ENCODE measurements at regions not wholly inside any gene's neighbourhood (a gene's known extent, or its start where the extent isn't known, plus 50 kb on each side); places are given as distances from the start of the nearest gene placed in this dataset.
"Not testable (repeated sequence)": the region's sequence is repeated elsewhere in the genome, so short reads cannot be mapped to it uniquely, and the experiment has no call there.

DNA sequence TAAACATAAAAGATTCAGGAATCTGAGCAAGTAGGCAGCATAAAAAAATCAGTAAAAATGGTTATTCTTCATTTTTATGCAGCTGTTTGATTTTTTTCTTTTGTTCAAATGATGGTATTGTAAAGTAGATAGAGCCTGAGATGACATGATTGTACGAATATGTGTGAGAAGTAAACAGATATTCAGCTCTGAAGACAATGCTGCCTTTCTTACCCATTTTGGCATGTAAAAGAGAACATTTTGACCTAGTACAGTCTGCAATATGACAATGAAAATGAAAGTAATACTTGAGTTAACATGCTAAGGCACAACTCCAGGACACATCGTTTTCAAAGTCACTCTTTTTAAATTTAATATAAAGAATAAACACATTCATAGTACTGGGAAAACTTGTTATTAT, 95.7 kb upstream of the NCAM2 start:
- DNase-seq (ENCODE audit: low spot score) = no peak
- no peak for TF ChIP-seq CTCF (IDR thresholded peaks at IDR 0.05; ENCODE audit: borderline replicate concordance, control extremely low read depth, extremely low read depth, insufficient read depth, missing control alignments)
- in situ Hi-C loops (cut with MboI; ENCODE audit: low sequenced_read_pairs, unreplicated experiment) = no loop called here

- no peak for DNase-seq (ENCODE audit: low spot score)
- TF ChIP-seq CTCF (IDR thresholded peaks at IDR 0.05; ENCODE audit: borderline replicate concordance, control extremely low read depth, extremely low read depth, insufficient read depth, missing control alignments) = no peak
- in situ Hi-C loops (cut with MboI; ENCODE audit: low sequenced_read_pairs, unreplicated experiment) = no loop called here
These were observed 95.2 kb upstream of the NCAM2 start for GRCh38 chr21:20902998-20903397.

DNA sequence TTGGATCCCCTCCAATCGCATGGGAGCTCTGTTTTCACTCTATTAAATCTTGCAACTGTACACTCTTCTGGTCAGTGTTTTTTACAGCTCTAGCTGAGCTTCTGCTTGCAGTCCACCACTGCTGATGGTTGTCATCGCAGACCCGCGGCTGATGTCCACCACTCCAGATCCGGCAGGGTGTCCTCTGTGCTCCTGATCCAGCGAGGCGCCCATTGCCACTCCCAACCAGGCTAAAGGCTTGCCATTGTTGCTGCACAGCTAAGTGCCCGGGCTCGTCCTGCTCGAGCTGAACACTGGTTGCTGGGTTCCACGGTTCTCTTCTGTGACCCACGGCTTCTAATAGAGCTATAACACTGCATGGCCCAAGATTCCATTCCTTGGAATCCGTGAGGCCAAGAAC, 70.7 kb upstream of the NCAM2 start:
- in situ Hi-C loops (cut with MboI; ENCODE audit: low sequenced_read_pairs, unreplicated experiment); DNase-seq (ENCODE audit: low spot score): not testable (repeated sequence)

GRCh38 chr21:20942523-20942922, 55.7 kb upstream of the NCAM2 start:
- no peak for DNase-seq (ENCODE audit: low spot score)
- in situ Hi-C loops (cut with MboI; ENCODE audit: low sequenced_read_pairs, unreplicated experiment) = no loop called here

GRCh38 chr21:20943561-20943997, 54.6 kb upstream of the NCAM2 start:
- no peak for DNase-seq (ENCODE audit: low spot score)
- no peak for TF ChIP-seq CTCF (IDR thresholded peaks at IDR 0.05; ENCODE audit: borderline replicate concordance, control extremely low read depth, extremely low read depth, insufficient read depth, missing control alignments)
- in situ Hi-C loops (cut with MboI; ENCODE audit: low sequenced_read_pairs, unreplicated experiment) = no loop called here

More at GRCh38 chr21:20942523-20942922, 55.7 kb upstream of the NCAM2 start:
- TF ChIP-seq CTCF (IDR thresholded peaks at IDR 0.05; ENCODE audit: borderline replicate concordance, control extremely low read depth, extremely low read depth, insufficient read depth, missing control alignments) = no peak

- in situ Hi-C loops (cut with MboI; ENCODE audit: low sequenced_read_pairs, unreplicated experiment) = no loop called here
- no peak for DNase-seq (ENCODE audit: low spot score)
- no peak for TF ChIP-seq CTCF (IDR thresholded peaks at IDR 0.05; ENCODE audit: borderline replicate concordance, control extremely low read depth, extremely low read depth, insufficient read depth, missing control alignments)
These were observed 54.1 kb upstream of the NCAM2 start for GRCh38 chr21:20944139-20944538.

- DNase-seq (ENCODE audit: low spot score) = no peak
- in situ Hi-C loops (cut with MboI; ENCODE audit: low sequenced_read_pairs, unreplicated experiment) = no loop called here
- TF ChIP-seq CTCF (IDR thresholded peaks at IDR 0.05; ENCODE audit: borderline replicate concordance, control extremely low read depth, extremely low read depth, insufficient read depth, missing control alignments) = no peak
These were observed 51.5 kb upstream of the NCAM2 start for GRCh38 chr21:20946701-20947100.
